CD14-positive monocyte (primary cell): ENCODE measurements at regions not wholly inside any gene's neighbourhood (a gene's known extent, or its start where the extent isn't known, plus 50 kb on each side); places are given as distances from the start of the nearest gene placed in this dataset.

Source experiments
- DNase-seq, 3 donors: peaks; one replicate each; pipeline ENCODE4 v3.0.0-alpha.2; 2011 to 2022
- H2AFZ ChIP-seq: 2 replicates; pipeline ENCODE4 v1.6.0; 2012; ENCODE audit warnings: mild to moderate bottlenecking, low read depth, low read length, inconsistent platforms; ENCODE audit not compliant: insufficient read depth, poor library complexity, severe bottlenecking
- H3K27ac ChIP-seq, 2 donors: 1 replicate in 1 of 2; 2 replicates in 1 of 2; pipeline ENCODE4 v1.5.1; 2012 to 2013; ENCODE audit warnings: low read length in 2 of 2, control low read depth in 1 of 2, inconsistent platforms in 1 of 2, low read depth in 1 of 2, mild to moderate bottlenecking in 1 of 2
- H3K27me3 ChIP-seq, 2 donors: one replicate each; pipeline versions ENCODE4 v1.6.0 to v1.6.1; 2011 to 2013; ENCODE audit warnings: low read length in 2 of 2; ENCODE audit not compliant: control insufficient read depth in 2 of 2, insufficient read depth in 2 of 2
- H3K36me3 ChIP-seq, 2 donors: replicated peaks in 1 of 2; 1 replicate in 1 of 2; 2 replicates in 1 of 2; pipeline versions ENCODE4 v1.5.1 to v1.6.1; 2012 to 2013; ENCODE audit warnings: low read length in 2 of 2, control low read depth in 1 of 2, inconsistent platforms in 1 of 2, mild to moderate bottlenecking in 1 of 2; ENCODE audit not compliant: insufficient read depth in 2 of 2, control insufficient read depth in 1 of 2
- H3K4me1 ChIP-seq, 2 donors: 1 replicate in 1 of 2; 2 replicates in 1 of 2; pipeline versions ENCODE4 v1.5.1 to v1.6.1; 2012 to 2013; ENCODE audit warnings: low read length in 2 of 2, control low read depth in 1 of 2, inconsistent platforms in 1 of 2, mild to moderate bottlenecking in 1 of 2, moderate library complexity in 1 of 2; ENCODE audit not compliant: insufficient read depth in 2 of 2, control insufficient read depth in 1 of 2
- H3K4me2 ChIP-seq: replicated peaks from 2 replicates; pipeline ENCODE3; 2012; ENCODE audit warnings: low read length, moderate library complexity, mild to moderate bottlenecking; ENCODE audit not compliant: poor library complexity, severe bottlenecking; ENCODE audit errors: extremely low read depth
- H3K4me3 ChIP-seq, 3 experiments: fragments of 200-600 bp in 1 of 3; sonication (generic) in 1 of 3; replicated peaks in 1 of 3; 1 replicate in 2 of 3; 2 replicates in 1 of 3; pipeline ENCODE4 v1.5.1; 2011 to 2013; ENCODE audit warnings: low read length in 3 of 3, mild to moderate bottlenecking in 3 of 3, control low read depth in 2 of 3, low read depth in 2 of 3, inconsistent platforms in 1 of 3, moderate library complexity in 1 of 3
- H3K79me2 ChIP-seq: 2 replicates; pipeline ENCODE4 v1.6.0; 2012; ENCODE audit warnings: mild to moderate bottlenecking, control low read depth, inconsistent platforms, low read length, moderate library complexity; ENCODE audit not compliant: insufficient read depth
- H3K9ac ChIP-seq: 2 replicates; pipeline ENCODE4 v1.6.0; 2017; ENCODE audit warnings: low read length, mild to moderate bottlenecking; ENCODE audit not compliant: insufficient read depth, poor library complexity, severe bottlenecking
- H3K9me3 ChIP-seq, 2 donors: replicated peaks in 1 of 2; 1 replicate in 1 of 2; 2 replicates in 1 of 2; pipeline versions ENCODE4 v1.5.1 to v1.6.1; 2012 to 2013; ENCODE audit warnings: low read length in 2 of 2, control low read depth in 1 of 2; ENCODE audit not compliant: control insufficient read depth in 1 of 2, insufficient read depth in 1 of 2
- H4K20me1 ChIP-seq: 2 replicates; pipeline ENCODE4 v1.6.0; 2012; ENCODE audit warnings: mild to moderate bottlenecking, low read length, control low read depth, moderate library complexity; ENCODE audit not compliant: insufficient read depth
- H3K27ac Mint-ChIP-seq, 7 donors: one replicate each; pipeline ENCODE4 v1.8.0; 2020; ENCODE audit warnings: mild to moderate bottlenecking in 7 of 7, mixed read lengths in 7 of 7, moderate library complexity in 6 of 7, inconsistent platforms in 2 of 7
- H3K27me3 Mint-ChIP-seq, 3 donors: one replicate each; pipeline ENCODE4 v1.8.0; 2021 to 2022; ENCODE audit warnings: low read depth in 3 of 3, mild to moderate bottlenecking in 3 of 3, mixed read lengths in 3 of 3, moderate library complexity in 3 of 3, inconsistent platforms in 1 of 3
- H3K36me3 Mint-ChIP-seq, 2 donors: one replicate each; pipeline ENCODE4 v1.8.0; 2020; ENCODE audit warnings: mixed read lengths in 2 of 2, inconsistent platforms in 1 of 2, mild to moderate bottlenecking in 1 of 2
- H3K4me1 Mint-ChIP-seq: one replicate; pipeline ENCODE4 v1.8.0; 2020; ENCODE audit warnings: mild to moderate bottlenecking, mixed read lengths
- H3K4me3 Mint-ChIP-seq, 2 donors: one replicate each; pipeline ENCODE4 v1.8.0; 2020; ENCODE audit warnings: mild to moderate bottlenecking in 2 of 2, mixed read lengths in 2 of 2, moderate library complexity in 1 of 2
- H3K9me3 Mint-ChIP-seq, 7 donors: one replicate each; pipeline ENCODE4 v1.8.0; 2020 to 2022; ENCODE audit warnings: mixed read lengths in 7 of 7, mild to moderate bottlenecking in 6 of 7, moderate library complexity in 6 of 7, inconsistent platforms in 2 of 7
- CTCF ChIP-seq: fragments of 200-600 bp; IDR thresholded peaks from one replicate; pipeline ENCODE4 v1.8.0; 2022; ENCODE audit warnings: antibody characterized with exemption, mild to moderate bottlenecking
- WGBS: methylation state at CpG from one replicate; pipeline ENCODE4 v1.1.5; 2013; ENCODE audit warnings: missing lambda C conversion rate; ENCODE audit not compliant: insufficient coverage; 5-methylcytosine and 5-hydroxymethylcytosine counted together
- intact Hi-C, 2 donors: fragments of 100-400 bp; cut with micrococcal nuclease; formaldehyde crosslinking; loops; one replicate each; pipeline versions ENCODE4 v1.15.0 to v1.15.1; 2023

- Histone ChIP-seq H3K4me2 (no peak overlapping the region), H3K9me3 (no peaks in the 10 kb centered on the region), H2AFZ (no peak overlapping the region), H3K4me1 (no peaks in the 10 kb centered on the region), H3K36me3 (no peaks in the 10 kb centered on the region), H4K20me1 (no peaks in the 10 kb centered on the region), H3K4me3 (no peak overlapping the region), H3K27ac (no peak overlapping the region), H3K79me2 (no peaks in the 10 kb centered on the region), H3K9ac (no peak overlapping the region), H3K27me3 (peaks cover 4 to 6% of the 10 kb centered on the region in 2 donors)
- intact Hi-C loops, result no loop called here
- Mint-ChIP-seq H3K27ac (no peak overlapping the region), H3K9me3 (peaks cover 0 to 15% (median 7%) of the 10 kb centered on the region in 7 donors), H3K4me1 (no peaks in the 10 kb centered on the region), H3K36me3 (no peaks in the 10 kb centered on the region), H3K27me3 (peaks cover 5 to 9% (median 6%) of the 10 kb centered on the region in 3 donors), H3K4me3 (no peak overlapping the region)
- DNase-seq, result no peak
- TF ChIP-seq CTCF, result no peak
- 67% methylated on average over 1 of the region's 4 CpGs for WGBS
These were observed 76.0 kb upstream of the CCDC60 start for GRCh38 chr12:119258556-119258955.

- no peak for DNase-seq
- Mint-ChIP-seq H3K27me3 (peaks cover 5 to 8% (median 6%) of the 10 kb centered on the region in 3 donors), H3K4me1 (no peaks in the 10 kb centered on the region), H3K9me3 (peaks cover 0 to 18% (median 7%) of the 10 kb centered on the region in 7 donors), H3K36me3 (no peaks in the 10 kb centered on the region), H3K4me3 (no peak overlapping the region), H3K27ac (no peak overlapping the region)
- TF ChIP-seq CTCF, result no peak
- no peak overlapping the region for H3K4me3 ChIP-seq
- no peaks in the 10 kb centered on the region for H3K36me3 ChIP-seq
- no peak overlapping the region for H3K27ac ChIP-seq
- H3K4me1 ChIP-seq, result no peaks in the 10 kb centered on the region
- H3K9ac ChIP-seq, result no peak overlapping the region
- H4K20me1 ChIP-seq, result no peaks in the 10 kb centered on the region
- no peaks in the 10 kb centered on the region for H3K79me2 ChIP-seq
- peaks cover 4 to 6% of the 10 kb centered on the region in 2 donors for H3K27me3 ChIP-seq
- WGBS, result no CpG with 5 or more reads among the region's 4 CpGs
- intact Hi-C loops, result no loop called here
- H3K9me3 ChIP-seq, result no peaks in the 10 kb centered on the region
- H3K4me2 ChIP-seq, result no peak overlapping the region
- no peak overlapping the region for H2AFZ ChIP-seq
These were observed 75.0 kb upstream of the CCDC60 start for GRCh38 chr12:119259484-119259883.
